ENCODE measurements at regions not wholly inside any gene's neighbourhood (a gene's known extent, or its start where the extent isn't known, plus 50 kb on each side); places are given as distances from the start of the nearest gene placed in this dataset.

DNA sequence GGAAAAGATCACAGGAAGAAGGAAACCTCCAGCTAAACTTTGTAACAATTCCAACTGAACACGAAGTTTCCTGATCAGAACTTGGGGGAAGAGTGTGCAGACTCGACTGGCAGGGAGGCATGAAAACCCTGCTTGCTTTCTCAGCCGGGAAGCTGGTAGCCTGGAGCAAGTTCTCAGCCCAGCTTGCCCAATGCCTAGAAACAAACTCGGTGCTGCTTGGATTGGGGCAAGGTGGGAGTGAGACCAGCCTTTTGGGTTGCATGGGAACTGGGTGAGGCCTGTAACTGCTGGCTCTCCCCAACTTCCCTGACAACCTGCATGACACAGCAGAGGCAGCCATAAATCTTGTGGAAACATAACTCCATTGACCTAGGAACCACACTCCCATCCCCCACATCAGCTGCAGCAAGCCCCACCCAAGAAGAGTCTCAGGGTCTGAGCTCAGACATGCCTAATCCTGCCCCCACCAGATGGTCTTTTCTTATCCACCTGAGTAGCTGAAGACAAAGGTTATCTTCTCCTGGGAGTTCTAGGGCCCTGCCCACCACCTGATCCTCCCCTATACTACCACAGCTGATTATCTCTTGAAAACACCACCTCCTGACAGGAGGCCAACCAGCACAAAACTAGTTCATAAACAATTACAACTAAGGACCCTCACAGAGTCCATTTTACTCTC is 1859.7 kb upstream of the CELF4 start:
- H3K4me1 ChIP-seq (ENCODE audit: control insufficient read depth, insufficient read depth, low read length) = no peaks in the 10 kb centered on the region
- no peak overlapping the region for H3K4me3 ChIP-seq
- POLR2A ChIA-PET = no interaction called here
- in situ Hi-C loops (cut with MboI) = no loop called here
- SMC1A ChIA-PET (ENCODE audit: uncharacterized antibody, unreplicated experiment) = no interaction called here
- H4K20me1 ChIP-seq (ENCODE audit: control insufficient read depth, insufficient read depth) = no peaks in the 10 kb centered on the region
- no TSS peak for BruUV-seq (replicated peaks)
- 25% methylated on average over 4 of the region's 4 CpGs for WGBS (ENCODE audit: insufficient coverage, insufficient replicate concordance, low lambda C conversion rate, missing lambda C conversion rate)
- H3K9me3 ChIP-seq (replicated peaks; ENCODE audit: control insufficient read depth, insufficient read depth, low read length) = no peaks in the 10 kb centered on the region
- H2AFZ ChIP-seq (ENCODE audit: control insufficient read depth, low read depth, low read length) = no peak overlapping the region
- no peak overlapping the region for H3K27ac ChIP-seq (ENCODE audit: control insufficient read depth, insufficient read depth)
- H3K36me3 ChIP-seq (ENCODE audit: control insufficient read depth in 2 of 2, insufficient read depth in 2 of 2, low read length in 1 of 2) = no peaks in the 10 kb centered on the region
- no peak overlapping the region for H3K9ac ChIP-seq (ENCODE audit: control insufficient read depth, insufficient read depth, low read length)
- CTCF ChIA-PET = interaction anchor here (0.6 to 1.1 kb wide), 2 partner anchors 37 to 558 kb away, joined by 3 read pairs; no protein-coding TSS in a partner anchor
- TF ChIP-seq MXI1 (IDR thresholded peaks at IDR 0.05; ENCODE audit: low read depth, low read length) (no peak), MTA3 (IDR thresholded peaks at IDR 0.05; ENCODE audit: borderline replicate concordance, low read length) (no peak), PAX5 (IDR thresholded peaks at IDR 0.05; ENCODE audit: borderline replicate concordance, low read depth, low read length) (no peak)
- FAIRE-seq = no peak
- RAD21 ChIA-PET (ENCODE audit: unreplicated experiment) = no interaction called here
- ATAC-seq = no peak
- no peaks in the 10 kb centered on the region for H3K79me2 ChIP-seq (ENCODE audit: control insufficient read depth, insufficient read depth, low read length)
- DNase-seq (ENCODE audit: low read depth, low spot score) = no peak
- H3K4me2 ChIP-seq (ENCODE audit: control insufficient read depth, insufficient read depth) = no peak overlapping the region
- intact Hi-C loops (cut with micrococcal nuclease; ENCODE audit: unreplicated experiment) = no loop called here
- H3K27me3 ChIP-seq (replicated peaks in 1 of 2; ENCODE audit: control insufficient read depth in 2 of 2, insufficient read depth in 2 of 2, low read length in 1 of 2) = no peaks in the 10 kb centered on the region

GRCh38 chr18:39424261-39424660 is 1858.7 kb upstream of the CELF4 start:
- intact Hi-C loops (cut with micrococcal nuclease; ENCODE audit: unreplicated experiment) = no loop called here
- SMC1A ChIA-PET (ENCODE audit: uncharacterized antibody, unreplicated experiment) = no interaction called here
- TF ChIP-seq MEF2B (IDR thresholded peaks at IDR 0.05; ENCODE audit: partially characterized antibody, poor library complexity, severe bottlenecking) (no peak), RELB (IDR thresholded peaks at IDR 0.05; ENCODE audit: low read depth) (no peak), SREBF2 (IDR thresholded peaks at IDR 0.05; ENCODE audit: low read length) (no peak), EP300 (IDR thresholded peaks at IDR 0.05; ENCODE audit: borderline replicate concordance in 1 of 2, control insufficient read depth in 1 of 2, low read depth in 2 of 2, low read length in 2 of 2) (no peak), SMAD5 (IDR thresholded peaks at IDR 0.05; ENCODE audit: low read depth) (no peak), BRCA1 (IDR thresholded peaks at IDR 0.05; ENCODE audit: low read depth, low read length) (no peak), GABPA (IDR thresholded peaks at IDR 0.05; ENCODE audit: low read depth) (no peak), SREBF1 (IDR thresholded peaks at IDR 0.05; ENCODE audit: low read length) (no peak), ZBTB33 (IDR thresholded peaks at IDR 0.05) (no peak), MEF2A (IDR thresholded peaks at IDR 0.05; ENCODE audit: insufficient read depth, low read depth, low read length) (no peak)
- TF ChIP-seq, protein P1, sequence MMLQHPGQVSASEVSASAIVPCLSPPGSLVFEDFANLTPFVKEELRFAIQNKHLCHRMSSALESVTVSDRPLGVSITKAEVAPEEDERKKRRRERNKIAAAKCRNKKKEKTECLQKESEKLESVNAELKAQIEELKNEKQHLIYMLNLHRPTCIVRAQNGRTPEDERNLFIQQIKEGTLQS (IDR thresholded peaks at IDR 0.05; ENCODE audit: borderline replicate concordance, extremely low read depth, low read depth, low read length) = no peak

More at GRCh38 chr18:39424261-39424660, 1858.7 kb upstream of the CELF4 start:
- no peak for ATAC-seq
- no TSS peak for BruUV-seq (replicated peaks)
- Histone ChIP-seq H3K9me3 (replicated peaks; ENCODE audit: control insufficient read depth, insufficient read depth, low read length) (no peaks in the 10 kb centered on the region), H3K79me2 (ENCODE audit: control insufficient read depth, insufficient read depth, low read length) (no peaks in the 10 kb centered on the region), H3K9ac (ENCODE audit: control insufficient read depth, insufficient read depth, low read length) (no peak overlapping the region), H2AFZ (ENCODE audit: control insufficient read depth, low read depth, low read length) (no peak overlapping the region), H4K20me1 (ENCODE audit: control insufficient read depth, insufficient read depth) (no peaks in the 10 kb centered on the region), H3K4me2 (ENCODE audit: control insufficient read depth, insufficient read depth) (no peak overlapping the region), H3K27me3 (replicated peaks in 1 of 2; ENCODE audit: control insufficient read depth in 2 of 2, insufficient read depth in 2 of 2, low read length in 1 of 2) (no peaks in the 10 kb centered on the region), H3K36me3 (ENCODE audit: control insufficient read depth in 2 of 2, insufficient read depth in 2 of 2, low read length in 1 of 2) (no peaks in the 10 kb centered on the region), H3K4me1 (ENCODE audit: control insufficient read depth, insufficient read depth, low read length) (no peaks in the 10 kb centered on the region), H3K4me3 (no peak overlapping the region), H3K27ac (ENCODE audit: control insufficient read depth, insufficient read depth) (no peak overlapping the region)
- in situ Hi-C loops (cut with MboI) = no loop called here
- FAIRE-seq = no peak
- POLR2A ChIA-PET = no interaction called here
- 0% methylated on average over 1 of the region's 1 CpG for WGBS (ENCODE audit: insufficient coverage, insufficient replicate concordance, low lambda C conversion rate, missing lambda C conversion rate)
- RAD21 ChIA-PET (ENCODE audit: unreplicated experiment) = no interaction called here
- CTCF ChIA-PET = interaction anchor here (0.8 kb wide), 1 partner anchor 158 kb away, joined by 4 read pairs; no protein-coding TSS in a partner anchor
- no peak for DNase-seq (ENCODE audit: low read depth, low spot score)

Data from GM12878 (cell line).